ENCODE measurements at regions not wholly inside any gene's neighbourhood (a gene's known extent, or its start where the extent isn't known, plus 50 kb on each side); places are given as distances from the start of the nearest gene placed in this dataset.

- Histone ChIP-seq H3K4me3 (ENCODE audit: low read depth in 1 of 2, low read length in 2 of 2) (no peak overlapping the region), H3K27ac (ENCODE audit: low read length) (no peak overlapping the region), H3K36me3 (ENCODE audit: control insufficient read depth in 1 of 2, insufficient read depth in 2 of 2, low read length in 2 of 2) (no peaks in the 10 kb centered on the region), H3K27me3 (ENCODE audit: low read depth, low read length) (no peaks in the 10 kb centered on the region), H3K4me1 (ENCODE audit: control insufficient read depth in 1 of 2, insufficient read depth in 2 of 2, low read length in 2 of 2) (no peaks in the 10 kb centered on the region), H3K9me3 (ENCODE audit: control insufficient read depth in 1 of 2, low read length in 2 of 2) (peaks cover 0 to 17% of the 10 kb centered on the region in 2 donors)
Observed at GRCh38 chr5:97601651-97602050, 418.6 kb upstream of the RIOK2 start.

DNA sequence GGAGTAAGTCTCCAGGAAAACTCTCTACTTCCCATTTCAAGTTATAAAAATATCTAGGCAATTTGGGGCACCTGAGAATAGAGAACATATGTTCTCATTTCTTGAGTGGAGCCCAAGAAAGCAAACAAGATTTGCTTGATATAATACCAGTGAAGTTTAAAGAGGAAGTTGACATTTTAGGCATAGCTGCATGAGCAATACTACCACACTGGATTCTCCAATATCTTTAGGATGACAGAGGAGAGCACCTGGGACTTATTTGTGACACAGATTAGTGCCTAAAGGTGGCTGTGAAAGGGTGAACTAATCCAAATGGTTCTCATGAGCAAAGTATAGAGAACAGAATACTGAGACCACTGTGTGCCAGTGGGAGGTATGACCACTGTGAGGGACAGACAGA is 423.5 kb upstream of the RIOK2 start:
- no peak overlapping the region for H3K27ac ChIP-seq (ENCODE audit: low read length)
- no peaks in the 10 kb centered on the region for H3K27me3 ChIP-seq (ENCODE audit: low read depth, low read length)
- no peaks in the 10 kb centered on the region for H3K9me3 ChIP-seq (ENCODE audit: control insufficient read depth in 1 of 2, low read length in 2 of 2)
- H3K4me1 ChIP-seq (ENCODE audit: control insufficient read depth in 1 of 2, insufficient read depth in 2 of 2, low read length in 2 of 2), result no peaks in the 10 kb centered on the region
- H3K36me3 ChIP-seq (ENCODE audit: control insufficient read depth in 1 of 2, insufficient read depth in 2 of 2, low read length in 2 of 2), result no peaks in the 10 kb centered on the region
- H3K4me3 ChIP-seq (ENCODE audit: low read depth in 1 of 2, low read length in 2 of 2), result no peak overlapping the region

DNA sequence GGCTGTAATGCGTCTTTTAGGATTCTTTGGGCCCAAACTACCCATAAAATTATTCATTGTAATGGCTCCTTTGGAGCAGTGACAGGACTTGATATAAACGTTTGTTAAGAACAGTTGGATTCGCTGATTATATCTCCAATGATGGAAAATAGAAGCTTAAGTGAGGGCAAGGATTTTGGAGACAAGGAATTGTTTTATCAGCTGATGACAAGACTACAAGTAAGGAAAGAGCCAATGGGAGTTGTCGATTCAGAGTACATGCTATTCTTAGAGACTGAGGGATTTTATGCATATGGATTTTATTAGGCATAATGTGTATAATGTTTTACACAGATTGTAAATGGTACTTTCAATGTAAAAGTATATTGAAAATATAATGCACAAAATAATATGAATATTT is 425.5 kb upstream of the RIOK2 start:
- no peak overlapping the region for H3K27ac ChIP-seq (ENCODE audit: low read length)
- H3K4me3 ChIP-seq (ENCODE audit: low read depth in 1 of 2, low read length in 2 of 2), result no peak overlapping the region
- no peaks in the 10 kb centered on the region for H3K27me3 ChIP-seq (ENCODE audit: low read depth, low read length)
- H3K36me3 ChIP-seq (ENCODE audit: control insufficient read depth in 1 of 2, insufficient read depth in 2 of 2, low read length in 2 of 2), result no peaks in the 10 kb centered on the region
- H3K4me1 ChIP-seq (ENCODE audit: control insufficient read depth in 1 of 2, insufficient read depth in 2 of 2, low read length in 2 of 2), result no peaks in the 10 kb centered on the region
- no peaks in the 10 kb centered on the region for H3K9me3 ChIP-seq (ENCODE audit: control insufficient read depth in 1 of 2, low read length in 2 of 2)

DNA sequence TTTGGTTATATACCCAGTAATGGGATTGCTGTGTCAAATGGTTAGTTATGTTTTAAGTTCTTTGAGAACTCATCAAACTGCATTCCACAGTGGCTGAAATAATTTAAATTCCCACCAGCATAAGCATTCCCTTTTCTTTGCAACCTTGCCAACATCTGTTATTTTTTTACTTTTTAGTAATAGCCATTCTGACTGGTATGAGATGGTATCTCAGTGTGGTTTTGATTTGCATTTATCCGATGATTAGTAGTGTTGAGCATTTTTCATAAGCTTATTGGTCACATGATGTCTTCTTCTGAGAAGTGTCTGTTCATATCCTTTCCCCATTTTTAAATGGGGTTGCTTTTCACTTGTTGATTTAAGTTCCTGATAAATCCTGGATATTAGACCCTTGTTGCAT is 435.7 kb upstream of the RIOK2 start:
- Histone ChIP-seq H3K27me3 (ENCODE audit: low read depth, low read length) (no peaks in the 10 kb centered on the region), H3K27ac (ENCODE audit: low read length) (no peak overlapping the region), H3K4me3 (ENCODE audit: low read depth in 1 of 2, low read length in 2 of 2) (no peak overlapping the region), H3K9me3 (ENCODE audit: control insufficient read depth in 1 of 2, low read length in 2 of 2) (no peaks in the 10 kb centered on the region), H3K36me3 (ENCODE audit: control insufficient read depth in 1 of 2, insufficient read depth in 2 of 2, low read length in 2 of 2) (no peaks in the 10 kb centered on the region), H3K4me1 (ENCODE audit: control insufficient read depth in 1 of 2, insufficient read depth in 2 of 2, low read length in 2 of 2) (no peaks in the 10 kb centered on the region)

GRCh38 chr5:97623441-97623840 is 440.4 kb upstream of the RIOK2 start:
- Histone ChIP-seq H3K27ac (ENCODE audit: low read length) (no peak overlapping the region), H3K4me3 (ENCODE audit: low read depth in 1 of 2, low read length in 2 of 2) (no peak overlapping the region), H3K36me3 (ENCODE audit: control insufficient read depth in 1 of 2, insufficient read depth in 2 of 2, low read length in 2 of 2) (no peaks in the 10 kb centered on the region), H3K27me3 (ENCODE audit: low read depth, low read length) (no peaks in the 10 kb centered on the region), H3K4me1 (ENCODE audit: control insufficient read depth in 1 of 2, insufficient read depth in 2 of 2, low read length in 2 of 2) (peaks cover 0 to 2% of the 10 kb centered on the region in 2 donors), H3K9me3 (ENCODE audit: control insufficient read depth in 1 of 2, low read length in 2 of 2) (no peaks in the 10 kb centered on the region)

- Histone ChIP-seq H3K27ac (ENCODE audit: low read length) (no peak overlapping the region), H3K4me1 (ENCODE audit: control insufficient read depth in 1 of 2, insufficient read depth in 2 of 2, low read length in 2 of 2) (peaks cover 0 to 9% of the 10 kb centered on the region in 2 donors)
Observed at GRCh38 chr5:97624886-97625285, 441.8 kb upstream of the RIOK2 start.

GRCh38 chr5:97627272-97627671 is 444.2 kb upstream of the RIOK2 start:
- Histone ChIP-seq H3K9me3 (ENCODE audit: control insufficient read depth in 1 of 2, low read length in 2 of 2) (no peaks in the 10 kb centered on the region), H3K4me1 (ENCODE audit: control insufficient read depth in 1 of 2, insufficient read depth in 2 of 2, low read length in 2 of 2) (peaks cover 0 to 9% of the 10 kb centered on the region in 2 donors), H3K27me3 (ENCODE audit: low read depth, low read length) (no peaks in the 10 kb centered on the region), H3K36me3 (ENCODE audit: control insufficient read depth in 1 of 2, insufficient read depth in 2 of 2, low read length in 2 of 2) (no peaks in the 10 kb centered on the region), H3K4me3 (ENCODE audit: low read depth in 1 of 2, low read length in 2 of 2) (no peak overlapping the region), H3K27ac (ENCODE audit: low read length) (no peak overlapping the region)

More at GRCh38 chr5:97624886-97625285, 441.8 kb upstream of the RIOK2 start:
- Histone ChIP-seq H3K4me3 (ENCODE audit: low read depth in 1 of 2, low read length in 2 of 2) (no peak overlapping the region), H3K9me3 (ENCODE audit: control insufficient read depth in 1 of 2, low read length in 2 of 2) (no peaks in the 10 kb centered on the region), H3K36me3 (ENCODE audit: control insufficient read depth in 1 of 2, insufficient read depth in 2 of 2, low read length in 2 of 2) (no peaks in the 10 kb centered on the region), H3K27me3 (ENCODE audit: low read depth, low read length) (no peaks in the 10 kb centered on the region)

GRCh38 chr5:97628031-97628430 is 445.0 kb upstream of the RIOK2 start:
- Histone ChIP-seq H3K4me1 (ENCODE audit: control insufficient read depth in 1 of 2, insufficient read depth in 2 of 2, low read length in 2 of 2) (peaks cover 0 to 9% of the 10 kb centered on the region in 2 donors), H3K36me3 (ENCODE audit: control insufficient read depth in 1 of 2, insufficient read depth in 2 of 2, low read length in 2 of 2) (no peaks in the 10 kb centered on the region), H3K27me3 (ENCODE audit: low read depth, low read length) (no peaks in the 10 kb centered on the region), H3K27ac (ENCODE audit: low read length) (no peak overlapping the region), H3K4me3 (ENCODE audit: low read depth in 1 of 2, low read length in 2 of 2) (no peak overlapping the region), H3K9me3 (ENCODE audit: control insufficient read depth in 1 of 2, low read length in 2 of 2) (no peaks in the 10 kb centered on the region)

DNA sequence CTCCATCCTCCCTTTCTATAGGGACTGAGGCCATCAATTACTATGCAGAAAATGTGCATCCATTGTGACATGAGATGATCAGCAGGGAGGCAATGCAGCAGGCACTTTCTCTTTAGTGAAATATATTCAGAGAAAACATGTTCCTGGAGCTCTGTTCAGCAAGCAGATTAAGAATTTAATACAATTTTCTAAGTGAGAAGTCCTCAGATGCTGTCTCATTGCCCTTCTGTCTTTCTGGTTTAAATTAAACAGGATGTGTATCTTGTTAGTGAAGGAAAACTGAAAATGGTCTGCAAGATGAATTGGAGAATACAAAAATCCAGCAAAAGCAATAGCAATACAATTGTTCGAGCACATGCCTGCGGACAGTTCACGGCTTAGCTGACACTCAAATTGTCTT is 445.8 kb upstream of the RIOK2 start:
- H3K4me3 ChIP-seq (ENCODE audit: low read depth in 1 of 2, low read length in 2 of 2), result no peak overlapping the region
- H3K27ac ChIP-seq (ENCODE audit: low read length), result no peak overlapping the region
- no peaks in the 10 kb centered on the region for H3K9me3 ChIP-seq (ENCODE audit: control insufficient read depth in 1 of 2, low read length in 2 of 2)
- H3K27me3 ChIP-seq (ENCODE audit: low read depth, low read length), result no peaks in the 10 kb centered on the region
- no peaks in the 10 kb centered on the region for H3K36me3 ChIP-seq (ENCODE audit: control insufficient read depth in 1 of 2, insufficient read depth in 2 of 2, low read length in 2 of 2)
- H3K4me1 ChIP-seq (ENCODE audit: control insufficient read depth in 1 of 2, insufficient read depth in 2 of 2, low read length in 2 of 2), result peaks cover 0 to 9% of the 10 kb centered on the region in 2 donors

GRCh38 chr5:97629276-97629675 is 446.2 kb upstream of the RIOK2 start:
- Histone ChIP-seq H3K4me1 (ENCODE audit: control insufficient read depth in 1 of 2, insufficient read depth in 2 of 2, low read length in 2 of 2) (peaks cover 0 to 9% of the 10 kb centered on the region in 2 donors), H3K27ac (ENCODE audit: low read length) (no peak overlapping the region), H3K36me3 (ENCODE audit: control insufficient read depth in 1 of 2, insufficient read depth in 2 of 2, low read length in 2 of 2) (no peaks in the 10 kb centered on the region), H3K4me3 (ENCODE audit: low read depth in 1 of 2, low read length in 2 of 2) (no peak overlapping the region), H3K27me3 (ENCODE audit: low read depth, low read length) (no peaks in the 10 kb centered on the region), H3K9me3 (ENCODE audit: control insufficient read depth in 1 of 2, low read length in 2 of 2) (no peaks in the 10 kb centered on the region)

DNA sequence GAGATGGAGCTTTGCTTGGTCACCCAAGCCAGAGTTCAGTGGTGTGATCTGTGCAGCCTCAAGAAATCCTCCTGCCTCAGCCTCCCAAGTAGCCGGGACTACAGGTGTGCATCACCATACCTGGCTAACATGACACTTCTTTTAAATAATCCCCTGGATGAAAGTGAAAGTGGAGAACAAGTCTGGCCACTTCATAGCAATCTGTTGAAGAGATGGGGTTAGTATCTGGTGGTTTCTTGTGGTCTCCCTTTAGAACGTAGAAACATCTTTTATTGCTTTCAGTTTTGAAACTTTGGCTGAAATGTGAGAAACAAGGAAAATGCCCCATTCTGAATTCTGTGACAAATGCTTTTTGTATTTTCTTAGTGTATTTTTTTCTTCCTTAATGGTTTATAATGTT is 452.5 kb upstream of the RIOK2 start:
- no peaks in the 10 kb centered on the region for H3K36me3 ChIP-seq (ENCODE audit: control insufficient read depth in 1 of 2, insufficient read depth in 2 of 2, low read length in 2 of 2)
- H3K27me3 ChIP-seq (ENCODE audit: low read depth, low read length), result no peaks in the 10 kb centered on the region
- H3K4me3 ChIP-seq (ENCODE audit: low read depth in 1 of 2, low read length in 2 of 2), result no peak overlapping the region
- H3K9me3 ChIP-seq (ENCODE audit: control insufficient read depth in 1 of 2, low read length in 2 of 2), result no peaks in the 10 kb centered on the region
- no peak overlapping the region for H3K27ac ChIP-seq (ENCODE audit: low read length)
- H3K4me1 ChIP-seq (ENCODE audit: control insufficient read depth in 1 of 2, insufficient read depth in 2 of 2, low read length in 2 of 2), result no peaks in the 10 kb centered on the region

DNA sequence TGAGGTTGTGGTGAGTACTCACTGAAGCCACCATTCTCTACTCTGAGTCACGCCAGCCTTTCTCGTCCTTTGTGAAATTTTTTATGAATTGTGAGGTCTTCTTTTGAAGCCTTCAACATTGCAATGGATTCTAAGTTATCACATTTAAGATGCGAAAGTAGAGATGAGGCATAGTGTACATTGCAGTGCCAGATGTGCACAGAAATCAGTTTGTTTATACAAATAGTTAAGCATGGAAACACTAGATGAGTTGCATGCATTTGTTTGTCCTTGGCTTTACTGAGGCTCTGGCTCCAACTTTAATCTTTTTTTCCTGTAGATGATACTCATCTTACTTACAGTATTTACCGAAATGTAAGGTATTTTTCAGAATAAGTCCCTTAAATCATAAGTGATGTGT is 453.7 kb upstream of the RIOK2 start:
- Histone ChIP-seq H3K27me3 (ENCODE audit: low read depth, low read length) (no peaks in the 10 kb centered on the region), H3K4me1 (ENCODE audit: control insufficient read depth in 1 of 2, insufficient read depth in 2 of 2, low read length in 2 of 2) (no peaks in the 10 kb centered on the region), H3K27ac (ENCODE audit: low read length) (no peak overlapping the region), H3K36me3 (ENCODE audit: control insufficient read depth in 1 of 2, insufficient read depth in 2 of 2, low read length in 2 of 2) (no peaks in the 10 kb centered on the region), H3K4me3 (ENCODE audit: low read depth in 1 of 2, low read length in 2 of 2) (no peak overlapping the region), H3K9me3 (ENCODE audit: control insufficient read depth in 1 of 2, low read length in 2 of 2) (no peaks in the 10 kb centered on the region)
